Neutrophil (primary cell): ENCODE measurements at regions not wholly inside any gene's neighbourhood (a gene's known extent, or its start where the extent isn't known, plus 50 kb on each side); places are given as distances from the start of the nearest gene placed in this dataset.

Source experiments
- H3K27ac ChIP-seq: fragments of 200-600 bp; sonication (generic); 2 replicates; pipeline ENCODE4 v1.5.1; 2016; ENCODE audit warnings: mild to moderate bottlenecking, moderate library complexity
- H3K27me3 ChIP-seq: fragments of 200-600 bp; sonication (generic); 2 replicates; pipeline ENCODE4 v1.6.0; 2016; ENCODE audit warnings: mild to moderate bottlenecking
- H3K36me3 ChIP-seq: fragments of 200-600 bp; sonication (generic); 2 replicates; pipeline ENCODE4 v1.5.1; 2017
- H3K4me1 ChIP-seq, 2 experiments: fragments of 200-600 bp in 1 of 2; sonication (generic) in 1 of 2; 1 replicate in 1 of 2; 2 replicates in 1 of 2; pipeline versions ENCODE4 v1.5.1 to v1.6.1; 2013 to 2016; ENCODE audit warnings: low read depth in 1 of 2, low read length in 1 of 2, mild to moderate bottlenecking in 1 of 2, moderate library complexity in 1 of 2; ENCODE audit not compliant: control insufficient read depth in 1 of 2, insufficient read depth in 1 of 2
- H3K4me3 ChIP-seq, 2 experiments: fragments of 200-600 bp in 1 of 2; sonication (generic) in 1 of 2; 1 replicate in 1 of 2; 2 replicates in 1 of 2; pipeline ENCODE4 v1.5.1; 2013 to 2016; ENCODE audit warnings: low read depth in 1 of 2, low read length in 1 of 2, mild to moderate bottlenecking in 1 of 2, moderate library complexity in 1 of 2
- H3K9me3 ChIP-seq: fragments of 200-600 bp; sonication (generic); 2 replicates; pipeline ENCODE4 v1.5.1; 2016
- TF ChIP-seq, protein P1 (sequence below): fragments of 200-600 bp; sonication (generic); IDR thresholded peaks from 2 replicates; pipeline ENCODE4 v1.5.1; 2016; ENCODE audit warnings: antibody characterized with exemption

DNA sequence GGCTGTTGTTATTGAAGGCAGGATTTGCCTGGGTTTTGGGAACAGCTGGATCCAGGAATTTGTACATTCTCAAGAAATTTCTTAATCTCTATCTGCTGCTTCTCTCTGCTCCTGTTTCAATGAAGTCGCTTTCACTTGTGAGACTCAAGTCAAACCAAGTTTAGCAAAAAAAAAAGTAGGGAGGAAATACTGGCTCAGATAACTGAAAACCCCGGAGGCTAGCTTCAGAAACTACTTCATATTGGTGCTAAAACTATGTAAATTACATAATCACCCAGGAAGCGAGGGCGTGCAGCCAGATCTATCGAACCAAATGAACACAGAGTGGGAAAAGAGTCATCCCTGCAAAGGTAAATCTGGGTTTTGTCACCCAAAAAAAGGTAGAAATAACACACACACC lies 68.3 kb upstream of the FICD start:
- peaks cover 41% of the 10 kb centered on the region for H3K27me3 ChIP-seq
- TF ChIP-seq, protein P1, sequence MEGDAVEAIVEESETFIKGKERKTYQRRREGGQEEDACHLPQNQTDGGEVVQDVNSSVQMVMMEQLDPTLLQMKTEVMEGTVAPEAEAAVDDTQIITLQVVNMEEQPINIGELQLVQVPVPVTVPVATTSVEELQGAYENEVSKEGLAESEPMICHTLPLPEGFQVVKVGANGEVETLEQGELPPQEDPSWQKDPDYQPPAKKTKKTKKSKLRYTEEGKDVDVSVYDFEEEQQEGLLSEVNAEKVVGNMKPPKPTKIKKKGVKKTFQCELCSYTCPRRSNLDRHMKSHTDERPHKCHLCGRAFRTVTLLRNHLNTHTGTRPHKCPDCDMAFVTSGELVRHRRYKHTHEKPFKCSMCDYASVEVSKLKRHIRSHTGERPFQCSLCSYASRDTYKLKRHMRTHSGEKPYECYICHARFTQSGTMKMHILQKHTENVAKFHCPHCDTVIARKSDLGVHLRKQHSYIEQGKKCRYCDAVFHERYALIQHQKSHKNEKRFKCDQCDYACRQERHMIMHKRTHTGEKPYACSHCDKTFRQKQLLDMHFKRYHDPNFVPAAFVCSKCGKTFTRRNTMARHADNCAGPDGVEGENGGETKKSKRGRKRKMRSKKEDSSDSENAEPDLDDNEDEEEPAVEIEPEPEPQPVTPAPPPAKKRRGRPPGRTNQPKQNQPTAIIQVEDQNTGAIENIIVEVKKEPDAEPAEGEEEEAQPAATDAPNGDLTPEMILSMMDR, result no peak
- H3K4me3 ChIP-seq, result no peak overlapping the region
- no peak overlapping the region for H3K27ac ChIP-seq
- H3K9me3 ChIP-seq, result no peaks in the 10 kb centered on the region
- no peaks in the 10 kb centered on the region for H3K4me1 ChIP-seq
- no peaks in the 10 kb centered on the region for H3K36me3 ChIP-seq

DNA sequence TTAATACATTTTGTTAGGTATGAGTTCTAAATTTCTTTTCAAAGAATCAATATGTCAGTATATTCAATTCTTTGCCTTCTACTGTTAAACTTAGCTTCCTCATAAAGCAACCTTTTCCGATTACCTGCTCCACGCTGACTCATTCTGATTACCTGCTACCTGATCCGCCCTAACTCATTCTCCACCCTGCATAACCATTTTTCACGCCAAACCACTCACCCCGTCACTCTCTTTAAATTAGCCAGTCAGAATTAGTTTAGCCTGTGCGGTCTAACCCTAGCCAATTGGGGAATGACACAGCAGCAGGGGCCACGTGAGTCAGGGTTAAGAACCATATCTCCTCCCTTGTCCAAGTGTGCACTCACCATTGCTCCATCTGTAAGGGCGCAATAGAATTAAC lies 72.2 kb upstream of the FICD start:
- Histone ChIP-seq H3K27ac (no peak overlapping the region), H3K36me3 (no peaks in the 10 kb centered on the region), H3K27me3 (peaks cover 23% of the 10 kb centered on the region), H3K9me3 (no peaks in the 10 kb centered on the region), H3K4me1 (no peaks in the 10 kb centered on the region), H3K4me3 (no peak overlapping the region)
- TF ChIP-seq, protein P1, result no peak

DNA sequence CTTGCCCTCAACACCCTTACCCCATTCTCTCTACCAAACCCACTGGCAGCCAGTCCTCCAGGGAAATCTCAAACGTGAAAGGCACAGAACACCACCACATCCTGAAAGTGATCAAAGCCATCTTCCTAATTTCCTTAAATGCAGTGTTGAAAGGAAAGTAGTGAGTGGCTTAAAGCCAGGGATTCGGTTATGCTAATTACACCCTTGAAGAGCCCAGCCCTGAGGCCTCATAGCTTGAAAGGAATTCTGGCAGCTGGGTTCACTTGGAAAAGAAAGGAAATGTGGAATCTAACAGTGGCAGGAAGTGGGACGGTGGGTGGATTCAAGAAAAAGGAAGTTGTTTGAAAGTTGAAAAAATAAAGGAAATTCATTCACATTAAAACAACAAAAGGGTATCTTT lies 73.0 kb upstream of the FICD start:
- Histone ChIP-seq H3K27me3 (peaks cover 15% of the 10 kb centered on the region), H3K4me3 (no peak overlapping the region), H3K9me3 (no peaks in the 10 kb centered on the region), H3K27ac (no peak overlapping the region), H3K36me3 (no peaks in the 10 kb centered on the region), H3K4me1 (no peaks in the 10 kb centered on the region)
- TF ChIP-seq, protein P1, result no peak

DNA sequence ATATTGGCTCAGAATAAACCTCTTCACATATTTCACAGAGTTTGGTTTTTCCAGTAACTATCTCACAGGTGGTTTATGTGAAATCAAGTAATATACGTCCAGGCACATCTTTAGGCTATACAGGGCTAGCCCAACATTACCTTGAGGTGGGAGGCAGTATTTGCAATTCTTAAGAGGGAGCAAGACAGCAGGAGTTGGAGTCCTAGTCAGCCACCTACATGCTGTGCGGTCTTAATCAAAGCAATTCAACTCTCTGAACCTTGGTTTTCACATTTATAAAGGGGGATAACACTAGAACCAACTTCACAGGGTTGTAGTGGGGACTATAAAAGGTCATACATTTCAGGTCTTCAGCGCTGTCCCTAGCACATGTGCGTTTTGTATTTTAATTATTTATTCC lies 73.5 kb upstream of the FICD start:
- TF ChIP-seq, protein P1, result no peak
- H3K27me3 ChIP-seq, result peaks cover 9% of the 10 kb centered on the region
- H3K9me3 ChIP-seq, result no peaks in the 10 kb centered on the region
- H3K36me3 ChIP-seq, result no peaks in the 10 kb centered on the region
- H3K27ac ChIP-seq, result no peak overlapping the region
- no peak overlapping the region for H3K4me3 ChIP-seq
- H3K4me1 ChIP-seq, result no peaks in the 10 kb centered on the region

DNA sequence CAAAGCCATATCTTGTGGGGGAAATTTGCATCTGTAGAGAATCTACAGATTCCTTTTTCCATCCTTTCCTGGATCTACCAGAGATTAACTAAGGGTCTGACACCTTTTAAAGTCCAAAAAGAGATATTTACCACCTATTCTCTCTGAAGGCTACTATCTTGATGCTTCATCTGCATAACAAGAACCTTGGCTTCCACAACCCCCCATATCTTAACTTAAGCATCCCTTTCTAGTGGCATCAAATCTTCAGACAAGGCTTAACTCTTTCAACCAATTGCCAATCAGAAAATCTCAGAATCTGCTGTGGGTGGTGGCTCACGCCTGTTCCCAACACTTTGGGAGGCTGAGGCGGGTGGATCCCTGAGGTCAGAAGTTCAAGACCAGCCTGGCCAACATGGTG lies 74.3 kb upstream of the FICD start:
- H3K4me3 ChIP-seq, result no peak overlapping the region
- no peaks in the 10 kb centered on the region for H3K36me3 ChIP-seq
- H3K4me1 ChIP-seq, result no peaks in the 10 kb centered on the region
- TF ChIP-seq, protein P1, result no peak
- no peak overlapping the region for H3K27ac ChIP-seq
- no peaks in the 10 kb centered on the region for H3K9me3 ChIP-seq
- H3K27me3 ChIP-seq, result peaks cover 4% of the 10 kb centered on the region

DNA sequence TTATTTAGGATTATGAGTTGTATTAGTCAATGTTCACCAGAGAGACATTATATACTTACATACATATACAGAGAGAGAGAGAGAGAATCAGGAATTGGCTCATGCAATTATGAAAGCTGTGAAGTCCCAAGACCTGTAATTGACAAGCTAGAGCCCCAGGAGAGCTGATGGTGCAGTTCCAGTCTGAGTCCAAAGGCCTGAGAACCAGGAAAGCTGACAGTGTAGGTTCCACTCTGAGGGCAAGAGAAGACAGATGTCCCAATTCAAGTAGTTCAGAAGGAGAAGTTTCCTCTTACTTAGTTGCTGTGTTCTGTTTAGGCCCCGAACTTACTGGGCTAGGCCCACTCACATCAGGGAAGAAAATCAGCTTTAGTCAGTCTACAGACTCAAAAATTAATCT lies 76.4 kb upstream of the FICD start:
- Histone ChIP-seq H3K9me3 (no peaks in the 10 kb centered on the region), H3K4me3 (no peak overlapping the region), H3K27me3 (peaks cover 4% of the 10 kb centered on the region), H3K27ac (no peak overlapping the region), H3K36me3 (no peaks in the 10 kb centered on the region), H3K4me1 (no peaks in the 10 kb centered on the region)
- TF ChIP-seq, protein P1, result no peak
